ENCODE measurements at regions not wholly inside any gene's neighbourhood (a gene's known extent, or its start where the extent isn't known, plus 50 kb on each side); places are given as distances from the start of the nearest gene placed in this dataset.

- Histone ChIP-seq H3K36me3 (ENCODE audit: insufficient read depth, low read length) (no peaks in the 10 kb centered on the region), H3K4me3 (ENCODE audit: low read depth in 1 of 2, low read length in 2 of 2) (no peak overlapping the region), H3K4me2 (ENCODE audit: insufficient read depth, low read length) (no peak overlapping the region), H3K27ac (ENCODE audit: low read length) (no peak overlapping the region), H3K4me1 (ENCODE audit: insufficient read depth, low read length) (no peaks in the 10 kb centered on the region), H4K20me1 (ENCODE audit: insufficient read depth, low read length) (no peaks in the 10 kb centered on the region), H3K9me3 (ENCODE audit: insufficient read depth, low read length, severe bottlenecking) (no peaks in the 10 kb centered on the region), H2AFZ (ENCODE audit: low read depth, low read length) (no peak overlapping the region), H3K9ac (ENCODE audit: low read depth, low read length) (no peak overlapping the region), H3K27me3 (ENCODE audit: insufficient read depth, low read length, poor library complexity) (no peaks in the 10 kb centered on the region), H3K79me2 (ENCODE audit: insufficient read depth, low read length) (no peaks in the 10 kb centered on the region)
- ATAC-seq (ENCODE audit: insufficient read depth, low read depth) (no peak), DNase-seq (no peak)
- TF ChIP-seq EZH2 (IDR thresholded peaks at IDR 0.05; ENCODE audit: borderline replicate concordance, low read depth, low read length, severe bottlenecking): no peak
- TF ChIP-seq, protein P1, sequence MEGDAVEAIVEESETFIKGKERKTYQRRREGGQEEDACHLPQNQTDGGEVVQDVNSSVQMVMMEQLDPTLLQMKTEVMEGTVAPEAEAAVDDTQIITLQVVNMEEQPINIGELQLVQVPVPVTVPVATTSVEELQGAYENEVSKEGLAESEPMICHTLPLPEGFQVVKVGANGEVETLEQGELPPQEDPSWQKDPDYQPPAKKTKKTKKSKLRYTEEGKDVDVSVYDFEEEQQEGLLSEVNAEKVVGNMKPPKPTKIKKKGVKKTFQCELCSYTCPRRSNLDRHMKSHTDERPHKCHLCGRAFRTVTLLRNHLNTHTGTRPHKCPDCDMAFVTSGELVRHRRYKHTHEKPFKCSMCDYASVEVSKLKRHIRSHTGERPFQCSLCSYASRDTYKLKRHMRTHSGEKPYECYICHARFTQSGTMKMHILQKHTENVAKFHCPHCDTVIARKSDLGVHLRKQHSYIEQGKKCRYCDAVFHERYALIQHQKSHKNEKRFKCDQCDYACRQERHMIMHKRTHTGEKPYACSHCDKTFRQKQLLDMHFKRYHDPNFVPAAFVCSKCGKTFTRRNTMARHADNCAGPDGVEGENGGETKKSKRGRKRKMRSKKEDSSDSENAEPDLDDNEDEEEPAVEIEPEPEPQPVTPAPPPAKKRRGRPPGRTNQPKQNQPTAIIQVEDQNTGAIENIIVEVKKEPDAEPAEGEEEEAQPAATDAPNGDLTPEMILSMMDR (IDR thresholded peaks at IDR 0.05; ENCODE audit: borderline replicate concordance, extremely low read depth, low read length, poor library complexity, severe bottlenecking): no peak
Measured at GRCh38 chr7:32143301-32143700, 73.1 kb upstream of the PDE1C start.

- Histone ChIP-seq H3K9me3 (ENCODE audit: insufficient read depth, low read length, severe bottlenecking) (no peaks in the 10 kb centered on the region), H3K4me3 (ENCODE audit: low read depth in 1 of 2, low read length in 2 of 2) (no peak overlapping the region), H3K9ac (ENCODE audit: low read depth, low read length) (no peak overlapping the region), H2AFZ (ENCODE audit: low read depth, low read length) (no peak overlapping the region), H3K36me3 (ENCODE audit: insufficient read depth, low read length) (no peaks in the 10 kb centered on the region), H3K79me2 (ENCODE audit: insufficient read depth, low read length) (no peaks in the 10 kb centered on the region), H4K20me1 (ENCODE audit: insufficient read depth, low read length) (no peaks in the 10 kb centered on the region), H3K4me2 (ENCODE audit: insufficient read depth, low read length) (no peak overlapping the region), H3K4me1 (ENCODE audit: insufficient read depth, low read length) (no peaks in the 10 kb centered on the region), H3K27ac (ENCODE audit: low read length) (no peak overlapping the region), H3K27me3 (ENCODE audit: insufficient read depth, low read length, poor library complexity) (no peaks in the 10 kb centered on the region)
- TF ChIP-seq EZH2 (IDR thresholded peaks at IDR 0.05; ENCODE audit: borderline replicate concordance, low read depth, low read length, severe bottlenecking): no peak
- TF ChIP-seq, protein P1 (IDR thresholded peaks at IDR 0.05; ENCODE audit: borderline replicate concordance, extremely low read depth, low read length, poor library complexity, severe bottlenecking): no peak
- ATAC-seq (ENCODE audit: insufficient read depth, low read depth): no peak
- DNase-seq: no peak
Measured at GRCh38 chr7:32142649-32143048, 72.4 kb upstream of the PDE1C start.

GRCh38 chr7:32140210-32140939, 70.2 kb upstream of the PDE1C start:
- H3K4me3 ChIP-seq (ENCODE audit: low read depth in 1 of 2, low read length in 2 of 2): no peak overlapping the region
- ATAC-seq (ENCODE audit: insufficient read depth, low read depth) (no peak), DNase-seq (no peak)
- no peak for TF ChIP-seq EZH2 (IDR thresholded peaks at IDR 0.05; ENCODE audit: borderline replicate concordance, low read depth, low read length, severe bottlenecking)
- TF ChIP-seq, protein P1 (IDR thresholded peaks at IDR 0.05; ENCODE audit: borderline replicate concordance, extremely low read depth, low read length, poor library complexity, severe bottlenecking): no peak
- no peaks in the 10 kb centered on the region for H3K27me3 ChIP-seq (ENCODE audit: insufficient read depth, low read length, poor library complexity)
- H2AFZ ChIP-seq (ENCODE audit: low read depth, low read length): no peak overlapping the region
- H3K27ac ChIP-seq (ENCODE audit: low read length): no peak overlapping the region
- no peak overlapping the region for H3K9ac ChIP-seq (ENCODE audit: low read depth, low read length)
- H3K36me3 ChIP-seq (ENCODE audit: insufficient read depth, low read length): no peaks in the 10 kb centered on the region
- no peaks in the 10 kb centered on the region for H3K4me1 ChIP-seq (ENCODE audit: insufficient read depth, low read length)
- H3K79me2 ChIP-seq (ENCODE audit: insufficient read depth, low read length): no peaks in the 10 kb centered on the region
- no peaks in the 10 kb centered on the region for H3K9me3 ChIP-seq (ENCODE audit: insufficient read depth, low read length, severe bottlenecking)
- no peaks in the 10 kb centered on the region for H4K20me1 ChIP-seq (ENCODE audit: insufficient read depth, low read length)
- H3K4me2 ChIP-seq (ENCODE audit: insufficient read depth, low read length): no peak overlapping the region

All from DND-41 (cell line).